Fibroblast of the conjunctiva (primary cell): ENCODE measurements at regions not wholly inside any gene's neighbourhood (a gene's known extent, or its start where the extent isn't known, plus 50 kb on each side); places are given as distances from the start of the nearest gene placed in this dataset.
"Not testable (repeated sequence)": the region's sequence is repeated elsewhere in the genome, so short reads cannot be mapped to it uniquely, and the experiment has no call there.

Source experiments
- DNase-seq: peaks from one replicate; pipeline ENCODE4 v3.0.0-alpha.2; 2010; ENCODE audit warnings: low read depth

GRCh38 chr7:156590212-156590611, 50.4 kb upstream of the RNF32 start:
- DNase-seq = no peak

- no peak for DNase-seq
Measured at GRCh38 chr7:156589808-156590207, 50.8 kb upstream of the RNF32 start.

DNA sequence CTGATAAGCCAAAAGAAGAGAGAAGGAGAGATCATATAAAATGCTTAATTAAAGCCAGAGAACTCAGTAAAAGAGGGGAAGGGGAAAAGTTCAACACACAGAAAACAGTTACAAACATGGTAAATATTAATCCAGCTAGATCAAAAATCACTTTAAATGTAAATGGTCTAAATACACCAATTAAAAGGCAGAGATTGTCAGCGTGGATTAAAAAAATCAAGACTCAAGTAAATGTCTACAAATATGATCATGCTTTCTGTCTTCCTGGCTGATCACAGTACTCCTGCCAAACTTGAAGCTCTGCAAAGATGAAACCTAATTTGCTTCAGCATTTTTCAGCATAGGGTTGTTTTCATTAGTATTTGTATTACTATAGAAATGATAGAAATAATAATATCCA, 54.6 kb upstream of the RNF32 start:
- no peak for DNase-seq

DNA sequence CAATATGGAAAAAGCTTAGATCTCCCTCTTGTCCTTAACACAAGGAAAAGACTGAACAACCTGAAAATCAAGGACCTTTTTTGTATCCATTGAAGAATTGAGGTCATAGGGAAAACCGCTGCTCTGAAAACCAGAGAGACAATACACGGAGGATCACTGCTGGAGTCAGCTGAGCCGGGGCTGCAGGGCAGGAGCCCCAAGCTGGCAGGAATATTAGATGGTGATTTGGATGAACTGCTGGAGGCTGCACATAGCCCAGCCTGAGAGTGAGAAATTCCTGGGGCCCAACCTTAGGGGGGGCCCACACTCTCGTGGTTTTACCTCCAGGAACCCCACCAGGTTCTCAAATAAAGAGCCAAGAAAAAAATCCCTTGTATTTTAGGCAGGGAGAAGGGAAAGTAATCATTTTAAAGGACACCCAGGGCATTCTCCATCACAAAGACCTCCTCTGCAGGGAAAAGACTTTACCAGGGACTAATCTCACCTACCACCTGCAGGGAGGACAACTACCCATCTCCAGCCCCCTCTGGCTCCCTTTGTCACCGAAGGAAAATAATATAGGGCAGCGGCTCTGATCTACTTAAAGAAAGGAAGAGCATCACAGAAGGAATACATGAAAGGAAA, 55.4 kb upstream of the RNF32 start:
- DNase-seq = no peak

- DNase-seq = no peak
Measured at GRCh38 chr7:156582591-156583123, 57.9 kb upstream of the RNF32 start.

DNA sequence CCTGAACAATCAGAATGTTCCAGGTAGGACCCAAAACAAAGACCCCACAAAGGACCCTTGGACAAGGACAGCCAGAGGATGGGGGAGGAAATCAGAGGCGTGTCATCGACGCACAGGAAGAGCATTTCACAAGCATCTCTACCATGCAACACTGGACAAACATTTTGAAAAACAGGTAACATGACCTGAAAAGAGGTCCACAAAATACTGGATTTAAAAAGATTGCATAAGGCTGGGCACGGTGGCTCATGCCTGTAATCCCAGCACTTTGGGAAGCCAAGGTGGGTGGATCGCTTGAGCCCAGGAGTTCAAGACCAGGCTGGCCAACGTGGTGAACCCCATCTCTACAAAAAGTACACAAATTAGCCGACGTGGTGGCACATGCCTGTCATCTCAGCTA, 60.5 kb upstream of the RNF32 start:
- DNase-seq = no peak

DNA sequence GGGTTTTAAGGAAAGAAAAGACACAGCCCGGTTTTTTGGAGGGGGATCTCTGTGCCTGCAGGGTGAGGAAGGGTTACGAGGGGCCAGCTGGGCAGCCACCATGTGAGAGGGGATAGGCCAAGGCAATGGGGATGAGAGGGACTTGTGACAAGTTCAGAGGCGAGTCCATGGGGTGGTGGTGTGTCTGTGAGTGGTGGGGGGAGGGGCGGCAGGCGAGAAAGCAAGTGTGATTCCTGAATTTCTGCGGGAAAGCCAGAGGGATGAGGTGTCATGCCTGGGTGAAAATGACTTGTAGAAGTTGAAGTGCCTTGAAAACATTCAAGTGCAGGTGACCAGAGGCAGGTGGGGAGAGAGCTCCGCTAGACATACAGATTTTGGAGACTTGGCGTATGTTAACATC, 61.0 kb upstream of the RNF32 start:
- no peak for DNase-seq

GRCh38 chr7:156578978-156579430, 61.6 kb upstream of the RNF32 start:
- no peak for DNase-seq

DNA sequence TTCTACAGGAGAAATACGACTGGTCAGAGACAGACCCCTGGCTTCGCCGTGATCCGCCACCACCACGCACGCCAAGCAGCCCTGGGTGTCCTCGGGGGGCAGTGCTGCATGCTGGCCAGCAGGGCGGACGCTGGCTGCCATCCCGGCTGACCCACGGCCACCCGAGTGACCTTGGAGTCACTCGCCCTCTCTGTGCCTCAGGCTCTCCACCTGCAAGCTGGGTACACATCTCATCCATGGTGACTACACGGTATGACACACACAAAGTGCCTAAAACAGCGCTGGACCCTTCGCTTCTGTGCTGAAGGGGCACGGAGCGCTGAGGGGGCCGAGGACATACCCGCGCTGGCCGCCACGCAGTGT, 62.0 kb upstream of the RNF32 start:
- DNase-seq = no peak

GRCh38 chr7:156577645-156578577, 62.7 kb upstream of the RNF32 start:
- no peak for DNase-seq

- no peak for DNase-seq
Measured at GRCh38 chr7:156576216-156577058, 64.1 kb upstream of the RNF32 start.

GRCh38 chr7:156568258-156568657, 72.3 kb upstream of the RNF32 start:
- no peak for DNase-seq

DNA sequence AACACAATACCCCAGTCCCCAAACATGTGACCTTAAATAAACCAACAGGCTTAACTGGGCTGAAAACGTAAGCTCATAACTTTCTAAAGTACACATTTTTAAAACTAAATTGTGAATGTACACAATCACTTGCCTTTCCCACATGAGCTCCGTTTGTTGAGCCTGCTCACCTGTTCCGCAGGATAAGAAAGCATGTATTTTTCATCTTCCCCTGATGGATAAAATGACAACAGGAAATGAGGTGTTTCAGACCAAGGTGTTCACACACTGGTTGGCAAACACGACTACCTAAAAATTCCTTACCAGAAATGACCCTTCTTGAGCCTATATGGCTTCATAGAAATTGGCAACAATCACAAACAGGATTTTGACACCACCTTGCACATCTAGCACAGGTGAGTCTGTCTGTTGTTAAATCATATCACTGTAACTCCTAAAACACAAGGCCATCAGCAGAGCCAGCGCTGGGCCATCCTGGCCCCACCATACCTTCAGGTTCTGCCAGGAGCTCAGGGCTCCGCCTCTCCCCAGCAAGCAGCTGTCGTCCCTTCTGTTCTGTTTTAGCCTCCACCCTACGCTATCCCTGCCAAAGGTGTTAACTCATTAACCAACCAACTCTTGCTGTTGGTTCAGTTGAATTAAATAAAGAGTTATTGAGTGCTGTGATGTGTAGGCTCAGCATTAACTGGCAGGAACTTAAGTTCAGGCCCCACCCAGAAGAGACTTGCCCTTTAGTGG, 73.6 kb upstream of the RNF32 start:
- DNase-seq = no peak

- DNase-seq = not testable (repeated sequence)
Measured at GRCh38 chr7:156565002-156565401, 75.6 kb upstream of the RNF32 start.

- no peak for DNase-seq
Measured at GRCh38 chr7:156560696-156561095, 79.9 kb upstream of the RNF32 start.

DNA sequence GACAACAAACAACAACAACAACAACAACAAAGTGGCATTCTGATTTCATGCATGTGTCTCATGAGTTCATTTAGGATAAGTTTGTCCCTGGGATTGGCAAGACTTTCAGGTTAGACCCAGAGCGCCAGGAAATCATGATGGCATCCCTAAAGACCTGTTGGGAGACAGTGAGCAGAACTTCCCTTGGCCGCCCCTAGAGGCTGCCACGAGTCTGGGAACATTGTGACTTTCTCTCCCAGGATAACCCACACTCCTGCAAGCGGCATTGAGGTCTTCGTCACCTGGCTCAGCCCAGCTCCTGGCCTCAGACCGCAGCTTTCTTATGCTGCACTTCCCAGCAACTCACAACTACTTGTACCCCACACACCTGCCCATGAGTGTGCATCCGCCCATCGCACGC, 80.5 kb upstream of the RNF32 start:
- no peak for DNase-seq

- DNase-seq = no peak
Measured at GRCh38 chr7:156559001-156559400, 81.6 kb upstream of the RNF32 start.

DNA sequence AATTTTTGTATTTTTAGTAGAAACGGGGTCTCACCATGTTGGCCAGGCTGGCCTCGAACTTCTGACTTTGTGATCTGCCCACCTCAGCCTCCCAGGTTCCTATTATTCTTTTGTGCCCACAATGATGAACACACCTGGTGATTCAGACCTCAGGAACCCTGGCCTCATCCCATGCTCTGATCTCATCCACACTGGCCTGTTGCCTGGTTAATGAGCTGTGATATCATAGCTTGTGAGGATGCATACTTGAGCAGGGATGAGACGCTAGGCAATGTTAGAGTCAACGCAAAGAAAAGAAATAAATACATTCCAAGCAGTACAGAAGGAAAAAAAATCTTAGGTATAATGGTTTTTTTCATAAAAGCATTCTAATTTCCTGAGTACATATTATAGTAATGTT, 82.4 kb upstream of the RNF32 start:
- DNase-seq = no peak

- no peak for DNase-seq
Measured at GRCh38 chr7:156556083-156556482, 84.5 kb upstream of the RNF32 start.

- DNase-seq = no peak
Measured at GRCh38 chr7:156554488-156554887, 86.1 kb upstream of the RNF32 start.

GRCh38 chr7:156549636-156550035, 90.9 kb upstream of the RNF32 start:
- no peak for DNase-seq
